ENCODE measurements at regions not wholly inside any gene's neighbourhood (a gene's known extent, or its start where the extent isn't known, plus 50 kb on each side); places are given as distances from the start of the nearest gene placed in this dataset.
"Not testable (repeated sequence)": the region's sequence is repeated elsewhere in the genome, so short reads cannot be mapped to it uniquely, and the experiment has no call there.

DNA sequence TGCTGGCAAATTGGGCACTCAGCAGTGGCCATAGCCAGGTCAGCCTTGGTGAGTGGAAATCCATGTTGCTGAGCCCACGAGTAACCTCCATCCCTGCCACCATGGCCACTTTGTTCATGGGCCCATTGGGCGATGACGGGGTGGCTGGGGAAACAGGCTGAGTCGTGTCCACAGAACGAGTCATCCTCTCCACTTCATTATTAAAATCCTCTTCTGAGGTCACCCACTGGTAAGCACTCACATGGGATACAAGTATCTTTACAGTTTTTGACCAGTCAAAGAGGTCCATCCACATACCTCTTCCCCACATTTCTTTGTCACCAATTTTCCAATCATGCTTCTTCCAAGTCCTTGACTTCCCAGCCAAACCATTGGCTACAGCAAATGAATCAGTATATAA is 742.4 kb upstream of the RGMB start:
- not testable (repeated sequence) for H3K9me3 ChIP-seq (ENCODE audit: control insufficient read depth, insufficient read depth, low read length); H3K9ac ChIP-seq (ENCODE audit: low read depth, low read length); H3K4me1 ChIP-seq (ENCODE audit: insufficient read depth, low read length); H3K36me3 ChIP-seq (ENCODE audit: insufficient read depth, low read length)

DNA sequence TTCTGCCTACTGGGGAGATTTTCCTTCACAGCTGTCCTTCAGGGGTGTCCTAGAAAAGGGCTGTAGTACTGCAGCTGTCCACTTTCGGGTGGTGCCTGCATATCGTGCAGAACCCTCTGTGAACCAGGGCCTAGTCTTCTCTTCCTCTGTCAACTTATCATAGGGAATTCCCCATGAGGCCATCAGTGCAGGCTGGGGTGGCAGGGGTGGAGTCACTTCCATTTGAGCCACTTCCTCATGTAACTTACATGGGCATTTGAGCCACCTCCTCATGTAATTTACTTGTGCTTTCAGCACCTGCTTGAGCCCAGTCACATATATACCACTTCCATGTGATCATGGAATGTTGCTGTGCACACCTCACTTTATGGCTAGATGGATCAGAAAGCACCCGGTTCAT is 742.0 kb upstream of the RGMB start:
- peaks cover 3% of the 10 kb centered on the region; the same call in 1 of the 2 replicates for H3K9me3 ChIP-seq (ENCODE audit: control insufficient read depth, insufficient read depth, low read length)
- no peaks in the 10 kb centered on the region for H3K36me3 ChIP-seq (ENCODE audit: insufficient read depth, low read length)
- no peak overlapping the region for H3K9ac ChIP-seq (ENCODE audit: low read depth, low read length)
- H3K4me1 ChIP-seq (ENCODE audit: insufficient read depth, low read length) = no peaks in the 10 kb centered on the region

DNA sequence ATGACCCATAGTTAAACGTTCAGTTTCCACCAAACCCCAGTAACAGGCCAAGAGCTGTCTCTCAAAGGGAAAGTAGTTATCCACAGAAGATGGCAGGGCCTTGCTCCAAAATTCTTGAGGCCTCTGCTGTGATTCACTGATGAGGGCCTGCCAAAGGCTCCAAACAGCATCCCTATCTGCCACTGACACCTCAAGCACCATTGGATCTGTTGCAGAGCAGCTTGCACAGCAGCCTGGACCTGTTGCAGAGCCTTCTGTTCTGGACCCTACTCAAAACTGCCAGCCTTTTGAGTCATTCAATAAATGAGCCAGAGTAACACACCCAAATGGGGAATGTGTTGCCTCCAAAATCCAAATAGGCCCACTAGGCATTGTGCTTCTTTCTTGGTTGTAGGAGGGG is 741.5 kb upstream of the RGMB start:
- H3K9ac ChIP-seq (ENCODE audit: low read depth, low read length) = no peak overlapping the region
- H3K9me3 ChIP-seq (ENCODE audit: control insufficient read depth, insufficient read depth, low read length) = peaks cover 3% of the 10 kb centered on the region; the same call in 1 of the 2 replicates
- H3K4me1 ChIP-seq (ENCODE audit: insufficient read depth, low read length) = no peaks in the 10 kb centered on the region
- H3K36me3 ChIP-seq (ENCODE audit: insufficient read depth, low read length) = no peaks in the 10 kb centered on the region

DNA sequence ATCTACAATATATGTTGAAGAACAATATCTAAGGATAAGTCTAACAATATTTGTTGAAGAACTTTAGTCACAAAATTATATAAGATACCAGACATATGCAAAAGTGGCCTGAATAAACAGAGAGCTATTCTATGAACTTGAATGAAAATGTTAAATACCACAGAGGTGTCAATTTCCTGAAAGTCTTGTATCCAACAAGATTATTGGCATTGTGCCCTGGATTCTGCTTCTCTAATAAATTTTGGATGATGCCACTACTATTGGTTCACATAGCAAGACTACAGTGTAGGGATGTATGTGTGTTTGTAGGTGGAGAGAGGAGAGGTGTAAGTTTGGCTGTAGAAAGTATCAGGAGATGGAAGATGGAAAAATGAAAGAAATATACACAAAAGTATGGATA is 731.8 kb upstream of the RGMB start:
- no peak overlapping the region for H3K9ac ChIP-seq (ENCODE audit: low read depth, low read length)
- H3K9me3 ChIP-seq (ENCODE audit: control insufficient read depth, insufficient read depth, low read length) = no peaks in the 10 kb centered on the region
- H3K36me3 ChIP-seq (ENCODE audit: insufficient read depth, low read length) = no peaks in the 10 kb centered on the region
- H3K4me1 ChIP-seq (ENCODE audit: insufficient read depth, low read length) = peaks cover 11% of the 10 kb centered on the region

DNA sequence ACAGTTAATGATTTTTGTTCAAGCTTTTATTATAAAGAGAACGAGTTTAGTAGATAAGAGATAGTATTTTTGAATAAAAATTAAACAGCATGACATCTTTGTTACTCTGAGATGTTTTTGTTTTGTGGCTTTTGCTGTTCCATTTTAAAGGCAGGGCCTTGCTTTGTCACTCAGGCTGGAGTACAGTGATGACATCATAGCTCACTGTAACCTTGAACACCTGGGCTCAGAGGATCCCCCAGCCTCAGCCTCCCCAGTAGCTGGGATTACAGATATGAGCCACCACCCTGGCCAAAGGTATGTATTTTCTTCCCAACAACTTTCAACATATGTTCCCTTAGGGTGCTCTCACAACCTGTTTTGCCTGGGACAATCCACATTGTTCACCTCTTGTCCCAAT is 730.9 kb upstream of the RGMB start:
- Histone ChIP-seq H3K9me3 (ENCODE audit: control insufficient read depth, insufficient read depth, low read length) (no peaks in the 10 kb centered on the region), H3K36me3 (ENCODE audit: insufficient read depth, low read length) (no peaks in the 10 kb centered on the region), H3K4me1 (ENCODE audit: insufficient read depth, low read length) (peaks cover 11% of the 10 kb centered on the region), H3K9ac (ENCODE audit: low read depth, low read length) (no peak overlapping the region)

DNA sequence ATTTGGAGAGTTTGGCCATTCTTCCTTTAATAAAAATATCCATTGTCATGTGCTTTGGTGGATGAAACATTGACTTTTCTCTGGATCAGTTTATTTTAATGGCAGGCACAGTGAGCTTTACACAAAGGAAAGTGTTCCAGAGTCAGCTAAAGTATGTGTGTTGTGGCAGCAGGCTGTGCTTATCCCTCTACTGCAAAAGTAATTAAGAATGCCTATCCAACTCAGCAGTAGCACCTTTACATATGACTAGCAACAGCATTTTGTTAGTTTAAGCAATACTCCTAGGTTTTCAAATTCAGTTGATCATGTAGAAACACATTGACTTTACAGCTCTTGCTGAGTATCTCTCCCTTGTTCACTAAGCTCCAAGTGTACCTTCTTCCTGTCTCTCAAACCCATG is 730.5 kb upstream of the RGMB start:
- no peaks in the 10 kb centered on the region for H3K9me3 ChIP-seq (ENCODE audit: control insufficient read depth, insufficient read depth, low read length)

DNA sequence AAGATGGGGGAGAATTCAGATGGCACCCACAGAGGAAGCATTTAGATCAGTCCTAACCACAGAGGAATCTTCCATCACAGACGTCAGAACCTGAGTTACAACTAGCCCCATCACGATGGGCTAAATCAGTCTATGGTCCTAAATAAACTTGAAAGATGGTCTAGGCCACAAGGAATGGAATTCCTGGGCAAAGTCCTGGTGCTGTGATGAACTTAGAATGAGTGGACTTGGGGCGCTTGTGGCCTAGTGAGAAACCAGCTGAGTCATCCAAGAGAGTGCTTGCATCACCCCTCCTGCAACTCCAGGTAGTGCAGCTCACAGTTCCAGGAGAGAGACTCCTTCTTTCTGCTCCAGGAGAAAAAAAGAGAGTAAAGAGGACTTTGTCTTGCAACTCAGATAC is 722.9 kb upstream of the RGMB start:
- Histone ChIP-seq H3K9me3 (ENCODE audit: control insufficient read depth, insufficient read depth, low read length) (no peaks in the 10 kb centered on the region), H3K9ac (ENCODE audit: low read depth, low read length) (no peak overlapping the region), H3K36me3 (ENCODE audit: insufficient read depth, low read length) (no peaks in the 10 kb centered on the region), H3K4me1 (ENCODE audit: insufficient read depth, low read length) (no peaks in the 10 kb centered on the region)

More for the DNA sequence above, 730.5 kb upstream of the RGMB start:
- H3K4me1 ChIP-seq (ENCODE audit: insufficient read depth, low read length) = peaks cover 11% of the 10 kb centered on the region
- H3K36me3 ChIP-seq (ENCODE audit: insufficient read depth, low read length) = no peaks in the 10 kb centered on the region
- no peak overlapping the region for H3K9ac ChIP-seq (ENCODE audit: low read depth, low read length)

DNA sequence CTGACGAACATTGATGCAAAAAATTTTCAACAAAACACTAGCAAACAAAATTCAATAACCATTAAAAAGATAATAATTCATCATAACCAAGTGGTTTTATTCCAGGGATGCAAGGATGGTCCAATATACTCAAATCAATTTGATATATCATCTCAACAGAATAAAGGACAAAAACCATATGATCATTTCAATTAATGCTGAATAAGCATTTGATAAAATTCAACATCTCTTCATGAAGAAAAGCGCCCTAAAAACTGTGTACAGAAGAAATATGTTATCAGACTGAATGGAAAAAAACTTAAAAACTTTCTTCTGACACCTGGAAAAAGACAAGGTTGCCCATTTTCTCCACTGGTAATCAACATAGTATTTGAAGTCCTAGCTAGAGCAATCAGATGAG is 720.3 kb upstream of the RGMB start:
- H3K4me1 ChIP-seq (ENCODE audit: insufficient read depth, low read length) = no peaks in the 10 kb centered on the region
- H3K36me3 ChIP-seq (ENCODE audit: insufficient read depth, low read length) = no peaks in the 10 kb centered on the region
- no peaks in the 10 kb centered on the region for H3K9me3 ChIP-seq (ENCODE audit: control insufficient read depth, insufficient read depth, low read length)
- H3K9ac ChIP-seq (ENCODE audit: low read depth, low read length) = no peak overlapping the region

DNA sequence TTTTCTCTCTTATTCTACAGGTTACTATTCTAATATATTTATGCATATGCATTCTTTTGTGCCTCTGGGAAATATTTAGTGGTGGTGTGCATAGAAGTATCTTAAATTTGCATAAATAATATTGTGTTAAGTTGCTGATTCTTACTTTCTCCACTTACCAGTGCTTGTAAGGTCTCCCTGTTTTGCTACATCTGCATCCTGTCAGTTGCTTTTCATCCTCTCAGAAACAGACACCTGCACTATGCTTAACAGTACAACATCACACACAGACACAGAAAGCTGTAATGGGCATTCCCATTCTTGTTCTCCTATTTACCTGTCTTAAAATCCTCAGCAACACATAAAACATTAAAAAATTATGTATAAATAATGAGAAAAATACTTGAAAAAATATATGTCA is 713.3 kb upstream of the RGMB start:
- no peaks in the 10 kb centered on the region for H3K36me3 ChIP-seq (ENCODE audit: insufficient read depth, low read length)
- H3K9me3 ChIP-seq (ENCODE audit: control insufficient read depth, insufficient read depth, low read length) = no peaks in the 10 kb centered on the region
- no peaks in the 10 kb centered on the region for H3K4me1 ChIP-seq (ENCODE audit: insufficient read depth, low read length)
- H3K9ac ChIP-seq (ENCODE audit: low read depth, low read length) = no peak overlapping the region

DNA sequence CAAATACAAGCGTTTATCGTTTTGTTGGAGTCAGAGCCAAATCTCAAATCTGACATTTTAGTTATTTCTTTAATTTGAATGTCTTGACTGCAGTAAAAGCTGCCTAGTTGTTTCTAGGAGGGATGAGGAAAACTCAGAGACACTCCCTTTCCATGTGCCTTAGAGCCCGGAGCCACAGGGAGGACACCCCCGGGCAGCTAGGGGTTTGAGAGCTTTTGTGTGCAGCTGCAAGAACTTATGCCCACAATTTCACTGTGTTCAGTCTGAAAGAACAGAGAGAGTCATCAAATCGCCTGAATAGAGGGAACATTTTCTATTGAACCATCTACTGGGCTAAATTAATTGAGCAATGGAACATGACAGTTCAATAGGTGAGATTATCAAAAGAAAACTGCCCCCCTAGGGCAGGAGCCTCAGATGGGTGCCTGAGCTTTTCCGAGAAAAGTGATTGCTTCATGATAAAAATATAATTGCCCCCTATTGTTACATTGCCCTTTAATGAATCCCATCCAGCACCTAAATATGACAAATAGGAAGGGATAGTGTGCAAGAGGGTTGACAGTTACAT is 709.3 kb upstream of the RGMB start:
- Histone ChIP-seq H3K9ac (ENCODE audit: low read depth, low read length) (no peak overlapping the region), H3K9me3 (ENCODE audit: control insufficient read depth, insufficient read depth, low read length) (no peaks in the 10 kb centered on the region), H3K4me1 (ENCODE audit: insufficient read depth, low read length) (no peaks in the 10 kb centered on the region), H3K36me3 (ENCODE audit: insufficient read depth, low read length) (no peaks in the 10 kb centered on the region)

DNA sequence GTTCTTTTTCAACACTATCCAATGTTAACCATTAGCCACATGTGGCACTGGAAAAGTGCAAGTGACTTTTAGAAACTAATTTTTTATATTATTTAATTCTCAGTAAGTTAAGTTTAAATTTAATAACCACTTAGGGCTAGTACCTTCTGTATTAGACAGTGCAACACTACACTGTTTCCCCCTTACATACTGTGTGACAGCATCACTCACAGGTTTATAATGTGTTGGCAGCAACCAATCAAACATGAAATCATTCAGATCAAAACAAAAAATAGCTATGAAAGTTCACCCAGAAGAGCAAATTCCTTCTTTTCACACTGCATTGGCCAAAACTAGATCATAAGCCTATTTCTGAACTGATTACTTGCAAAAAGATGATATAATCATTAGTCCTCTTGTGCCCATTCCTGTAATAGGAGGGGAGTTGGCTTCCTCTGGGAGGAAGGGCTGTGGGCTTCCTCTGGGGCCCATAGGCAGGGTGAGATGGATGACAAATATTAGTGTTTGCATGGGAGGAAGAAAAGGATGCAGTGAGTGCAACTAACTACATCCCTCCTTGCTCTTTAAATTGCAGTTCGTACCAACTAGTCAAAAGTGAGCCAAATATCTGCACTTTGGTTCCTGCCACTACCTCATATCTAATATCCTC is 708.1 kb upstream of the RGMB start:
- no peaks in the 10 kb centered on the region for H3K4me1 ChIP-seq (ENCODE audit: insufficient read depth, low read length)
- H3K9ac ChIP-seq (ENCODE audit: low read depth, low read length) = no peak overlapping the region
- H3K9me3 ChIP-seq (ENCODE audit: control insufficient read depth, insufficient read depth, low read length) = no peaks in the 10 kb centered on the region
- no peaks in the 10 kb centered on the region for H3K36me3 ChIP-seq (ENCODE audit: insufficient read depth, low read length)

DNA sequence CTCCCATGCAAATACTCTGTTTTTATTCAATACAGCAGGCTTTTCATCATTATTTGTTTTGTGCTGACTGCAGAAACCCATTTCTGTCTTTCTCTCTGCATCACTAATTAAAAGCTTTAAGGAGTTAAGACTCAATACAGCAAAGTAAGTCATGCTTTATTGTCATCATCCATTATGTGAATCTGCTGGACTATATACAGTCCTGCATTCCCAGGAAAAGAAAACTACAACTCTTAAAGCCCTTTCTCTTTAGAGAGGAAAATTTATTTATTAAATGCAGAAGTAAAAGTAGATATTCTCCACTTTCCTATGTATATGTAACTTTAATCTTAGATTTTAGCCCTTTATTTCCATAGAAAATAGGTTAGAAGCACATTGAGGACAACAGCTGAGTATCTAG is 706.6 kb upstream of the RGMB start:
- Histone ChIP-seq H3K4me1 (ENCODE audit: insufficient read depth, low read length) (no peaks in the 10 kb centered on the region), H3K9ac (ENCODE audit: low read depth, low read length) (no peak overlapping the region), H3K36me3 (ENCODE audit: insufficient read depth, low read length) (no peaks in the 10 kb centered on the region), H3K9me3 (ENCODE audit: control insufficient read depth, insufficient read depth, low read length) (no peaks in the 10 kb centered on the region)

DNA sequence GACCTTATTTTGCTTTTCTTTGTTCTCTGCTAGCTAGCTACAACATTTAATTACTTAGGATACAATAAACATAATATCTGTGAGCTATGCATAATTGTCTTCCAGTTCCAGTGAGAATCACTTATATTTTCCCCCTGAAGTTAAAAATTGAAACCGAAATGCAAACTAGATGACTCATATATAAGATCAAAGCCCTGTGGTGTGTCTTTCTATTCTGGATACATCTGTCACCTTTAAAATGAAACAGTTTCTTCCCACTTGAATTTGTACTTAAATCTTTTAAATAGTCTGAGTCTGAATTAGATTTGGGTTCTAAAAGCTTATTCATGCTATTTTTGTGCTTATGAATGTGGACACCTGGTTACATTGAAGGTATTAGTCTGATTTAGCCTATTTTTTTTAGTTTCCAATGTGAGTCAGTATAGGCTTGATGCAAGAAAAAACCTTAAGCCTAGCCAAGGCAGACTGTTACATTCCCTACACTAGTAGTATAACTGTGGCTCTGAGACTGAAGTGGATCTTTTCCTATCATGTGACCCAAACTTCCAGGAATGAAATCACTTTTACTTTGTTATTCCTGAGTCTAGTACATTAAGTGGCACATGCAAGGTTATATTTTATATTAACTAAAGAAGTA is 703.5 kb upstream of the RGMB start:
- H3K9me3 ChIP-seq (ENCODE audit: control insufficient read depth, insufficient read depth, low read length) = no peaks in the 10 kb centered on the region
- no peaks in the 10 kb centered on the region for H3K36me3 ChIP-seq (ENCODE audit: insufficient read depth, low read length)
- H3K4me1 ChIP-seq (ENCODE audit: insufficient read depth, low read length) = no peaks in the 10 kb centered on the region
- no peak overlapping the region for H3K9ac ChIP-seq (ENCODE audit: low read depth, low read length)

DNA sequence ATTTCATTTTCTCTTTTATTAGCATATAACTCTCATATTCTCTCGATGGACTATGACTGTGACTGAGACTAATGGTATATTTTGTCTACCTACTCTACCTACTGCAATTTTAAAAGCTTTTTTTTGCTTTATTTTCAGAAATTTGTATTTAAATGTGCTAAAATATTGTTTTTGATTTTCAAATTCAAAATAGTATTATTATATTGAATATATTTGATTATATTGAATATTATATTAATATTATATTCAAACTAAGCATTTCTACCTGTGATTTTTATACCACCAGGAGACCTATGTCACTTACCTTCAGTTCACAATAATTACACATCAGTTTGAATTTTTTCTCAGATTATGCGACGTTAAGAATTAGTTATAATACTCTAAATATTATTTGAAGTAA is 700.5 kb upstream of the RGMB start:
- Histone ChIP-seq H3K9ac (ENCODE audit: low read depth, low read length) (no peak overlapping the region), H3K9me3 (ENCODE audit: control insufficient read depth, insufficient read depth, low read length) (no peaks in the 10 kb centered on the region), H3K4me1 (ENCODE audit: insufficient read depth, low read length) (no peaks in the 10 kb centered on the region), H3K36me3 (ENCODE audit: insufficient read depth, low read length) (no peaks in the 10 kb centered on the region)

DNA sequence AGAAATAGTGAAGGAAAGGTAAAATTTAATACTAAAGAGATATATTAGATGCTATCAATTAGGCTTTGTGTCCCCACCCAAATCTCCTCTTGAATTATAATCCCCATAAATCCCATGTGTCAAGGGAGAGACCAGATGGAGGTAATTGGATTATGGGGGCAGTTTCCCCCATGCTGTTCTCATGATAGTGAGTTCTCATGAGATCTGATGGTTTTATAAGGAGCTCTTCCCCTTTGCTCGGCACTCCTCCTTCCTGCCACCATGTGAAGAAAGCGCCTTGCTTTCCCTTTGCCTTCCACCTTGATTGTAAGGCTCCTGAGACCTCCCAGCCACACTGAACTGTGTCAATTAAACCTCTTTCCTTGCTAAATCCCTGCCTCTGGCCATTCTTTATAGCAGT is 697.0 kb upstream of the RGMB start:
- Histone ChIP-seq H3K9me3 (ENCODE audit: control insufficient read depth, insufficient read depth, low read length) (no peaks in the 10 kb centered on the region), H3K9ac (ENCODE audit: low read depth, low read length) (no peak overlapping the region), H3K4me1 (ENCODE audit: insufficient read depth, low read length) (no peaks in the 10 kb centered on the region), H3K36me3 (ENCODE audit: insufficient read depth, low read length) (no peaks in the 10 kb centered on the region)

Measured in ES-I3 (cell line).